CD4-positive, alpha-beta T cell treated with Interleukin-17A for 1 hour (primary cell): ENCODE measurements at regions not wholly inside any gene's neighbourhood (a gene's known extent, or its start where the extent isn't known, plus 50 kb on each side); places are given as distances from the start of the nearest gene placed in this dataset.
"Not testable (repeated sequence)": the region's sequence is repeated elsewhere in the genome, so short reads cannot be mapped to it uniquely, and the experiment has no call there.

Source experiments
- DNase-seq: peaks from one replicate; pipeline ENCODE4 v3.0.0-alpha.2; 2020

- no peak for DNase-seq
Observed at GRCh38 chrX:27136325-27136724, 326.8 kb downstream of the PPP4R3C start.

GRCh38 chrX:27132862-27133261 is 330.3 kb downstream of the PPP4R3C start:
- DNase-seq, result no peak

GRCh38 chrX:27087176-27087575 is 376.0 kb downstream of the PPP4R3C start:
- not testable (repeated sequence) for DNase-seq

GRCh38 chrX:27086237-27086636 is 376.9 kb downstream of the PPP4R3C start:
- no peak for DNase-seq

- no peak for DNase-seq
Observed at GRCh38 chrX:27085346-27085745, 377.8 kb downstream of the PPP4R3C start.

GRCh38 chrX:27078371-27078770 is 384.8 kb downstream of the PPP4R3C start:
- DNase-seq, result no peak

GRCh38 chrX:27057883-27058282 is 405.3 kb downstream of the PPP4R3C start:
- DNase-seq, result no peak

- no peak for DNase-seq
Observed at GRCh38 chrX:27039332-27039731, 423.8 kb downstream of the PPP4R3C start.

GRCh38 chrX:27008486-27008885 is 454.7 kb downstream of the PPP4R3C start:
- DNase-seq, result no peak

- DNase-seq, result no peak
Observed at GRCh38 chrX:26999634-27000033, 463.5 kb downstream of the PPP4R3C start.

GRCh38 chrX:26958261-26958660 is 504.9 kb downstream of the PPP4R3C start:
- no peak for DNase-seq

- DNase-seq, result no peak
Observed at GRCh38 chrX:26954029-26954428, 509.1 kb downstream of the PPP4R3C start.

- no peak for DNase-seq
Observed at GRCh38 chrX:26952213-26952612, 510.9 kb downstream of the PPP4R3C start.

GRCh38 chrX:26927419-26927818 is 535.7 kb downstream of the PPP4R3C start:
- DNase-seq, result no peak

GRCh38 chrX:26925088-26925487 is 538.1 kb downstream of the PPP4R3C start:
- DNase-seq, result no peak

GRCh38 chrX:26922278-26922677 is 540.9 kb downstream of the PPP4R3C start:
- DNase-seq, result no peak

- no peak for DNase-seq
Observed at GRCh38 chrX:26918631-26919030, 544.5 kb downstream of the PPP4R3C start.

GRCh38 chrX:26916991-26917390 is 546.1 kb downstream of the PPP4R3C start:
- DNase-seq, result no peak

GRCh38 chrX:26915064-26915463 is 548.1 kb downstream of the PPP4R3C start:
- DNase-seq, result no peak

GRCh38 chrX:26914232-26914631 is 548.9 kb downstream of the PPP4R3C start:
- no peak for DNase-seq

- DNase-seq, result not testable (repeated sequence)
Observed at GRCh38 chrX:26911785-26912184, 551.4 kb downstream of the PPP4R3C start.

GRCh38 chrX:26909728-26910127 is 553.4 kb downstream of the PPP4R3C start:
- no peak for DNase-seq

GRCh38 chrX:26908218-26908617 is 554.9 kb downstream of the PPP4R3C start:
- no peak for DNase-seq

- no peak for DNase-seq
Observed at GRCh38 chrX:26889574-26889973, 573.6 kb downstream of the PPP4R3C start.

- DNase-seq, result no peak
Observed at GRCh38 chrX:26873736-26874135, 589.4 kb downstream of the PPP4R3C start.

- DNase-seq, result no peak
Observed at GRCh38 chrX:26871967-26872366, 591.2 kb downstream of the PPP4R3C start.
